Transverse colon (tissue), 4 donors: ENCODE measurements at regions not wholly inside any gene's neighbourhood (a gene's known extent, or its start where the extent isn't known, plus 50 kb on each side); places are given as distances from the start of the nearest gene placed in this dataset.
A peak's percentile ranks its signal among the peaks of the same experiment; 100 is the strongest.

Experiments
- DNase-seq: peaks from one replicate; pipeline ENCODE4 v3.0.0-alpha.2; 2019
- H3K27ac ChIP-seq, 4 donors: fragments of 200-600 bp; sonication (generic); 2 replicates each; pipeline ENCODE4 v1.5.1; 2016 to 2018; ENCODE audit warnings: inconsistent platforms in 4 of 4
- H3K27me3 ChIP-seq: fragments of 200-600 bp; sonication (generic); 2 replicates; pipeline ENCODE4 v1.5.1; 2017; ENCODE audit warnings: inconsistent platforms
- H3K36me3 ChIP-seq, 4 donors: fragments of 200-600 bp; sonication (generic); 2 replicates each; pipeline ENCODE4 v1.5.1; 2017 to 2019; ENCODE audit warnings: inconsistent platforms in 4 of 4
- H3K4me1 ChIP-seq, 4 donors: fragments of 200-600 bp; sonication (generic); 2 replicates each; pipeline ENCODE4 v1.5.1; 2017 to 2020; ENCODE audit warnings: inconsistent platforms in 4 of 4
- H3K4me3 ChIP-seq, 4 donors: fragments of 200-600 bp; sonication (generic); 1 replicate in 1 of 4; 2 replicates in 3 of 4; pipeline versions ENCODE4 v1.5.1 to v1.6.1; 2017 to 2019; ENCODE audit warnings: inconsistent platforms in 4 of 4
- H3K9me3 ChIP-seq, 2 donors: fragments of 200-600 bp; sonication (generic); 2 replicates each; pipeline ENCODE4 v1.5.1; 2017 to 2019; ENCODE audit warnings: inconsistent platforms in 2 of 2
- CTCF ChIP-seq, 5 experiments: fragments of 200-600 bp in 3 of 5; fragments of 450-650 bp in 2 of 5; sonication (generic) in 3 of 5; IDR thresholded peaks; 1 replicate in 2 of 5; 2 replicates in 3 of 5; pipeline ENCODE4 v1.5.1; 2016 to 2017; ENCODE audit warnings: antibody characterized with exemption in 5 of 5, inconsistent platforms in 3 of 5, mild to moderate bottlenecking in 2 of 5, moderate library complexity in 1 of 5
- EP300 ChIP-seq: sonication (generic); formaldehyde crosslinking; IDR thresholded peaks from one replicate; pipeline ENCODE4 v1.6.1; 2017; ENCODE audit warnings: antibody characterized with exemption, low read depth
- POLR2A ChIP-seq: fragments of 450-650 bp; IDR thresholded peaks from one replicate; pipeline ENCODE4 v1.6.1; 2016; ENCODE audit warnings: antibody characterized with exemption, mild to moderate bottlenecking, moderate library complexity
- POLR2AphosphoS5 ChIP-seq, 3 donors: sonication (generic); formaldehyde crosslinking; IDR thresholded peaks; one replicate each; pipeline ENCODE4 v1.6.1; 2016; ENCODE audit warnings: antibody characterized with exemption in 3 of 3
- WGBS, 2 donors: methylation state at CpG; one replicate each; pipeline ENCODE4 v1.1.5; 2018; ENCODE audit warnings: low coverage in 1 of 2; 5-methylcytosine and 5-hydroxymethylcytosine counted together
- in situ Hi-C, 4 donors: fragments of 200-750 bp; cut with MboI; loops; one replicate each; pipeline versions ENCODE4 v1.15.0 to v1.15.1; 2017; ENCODE audit warnings: low sequenced_read_pairs in 3 of 4, low pct_ligation_motif_present in 1 of 4, low pct_unique_long_range_greater_than_20kb in 1 of 4
- intact Hi-C: fragments of 100-400 bp; cut with DNase I; formaldehyde crosslinking; loops from one replicate; pipeline ENCODE4 v1.15.1; 2023; ENCODE audit warnings: low total_unique reads

- Histone ChIP-seq H3K36me3 (no peaks in the 10 kb centered on the region), H3K27me3 (no peaks in the 10 kb centered on the region), H3K4me3 (no peak overlapping the region), H3K27ac (peak overlapping the region in 1 of 4 donors; percentile 30), H3K9me3 (no peaks in the 10 kb centered on the region), H3K4me1 (no peaks in the 10 kb centered on the region)
- intact Hi-C loops (no loop called here), in situ Hi-C loops (no loop called here)
- 49 to 65% methylated on average over 11 of the region's 11 CpGs for WGBS, 2 donors
- TF ChIP-seq EP300 (no peak), CTCF (IDR thresholded peaks at IDR 0.05) (no peak), POLR2AphosphoS5 (IDR thresholded peaks at IDR 0.05) (no peak), POLR2A (no peak)
- no peak for DNase-seq
These were observed 179.4 kb downstream of the FGF9 start for GRCh38 chr13:21850013-21851006.

GRCh38 chr13:21852043-21852442 lies 181.2 kb downstream of the FGF9 start:
- H3K4me3 ChIP-seq, result no peak overlapping the region
- no peaks in the 10 kb centered on the region for H3K36me3 ChIP-seq
- TF ChIP-seq EP300 (no peak), POLR2A (no peak), POLR2AphosphoS5 (IDR thresholded peaks at IDR 0.05) (no peak), CTCF (IDR thresholded peaks at IDR 0.05) (no peak)
- H3K4me1 ChIP-seq, result no peaks in the 10 kb centered on the region
- H3K27ac ChIP-seq, result no peak overlapping the region
- intact Hi-C loops, result no loop called here
- no peaks in the 10 kb centered on the region for H3K9me3 ChIP-seq
- 93 to 100% methylated on average over 1 of the region's 1 CpG for WGBS, 2 donors
- H3K27me3 ChIP-seq, result no peaks in the 10 kb centered on the region
- DNase-seq, result no peak
- in situ Hi-C loops, result no loop called here

- intact Hi-C loops, result no loop called here
- Histone ChIP-seq H3K27me3 (no peaks in the 10 kb centered on the region), H3K4me1 (no peaks in the 10 kb centered on the region), H3K27ac (no peak overlapping the region), H3K9me3 (no peaks in the 10 kb centered on the region), H3K4me3 (no peak overlapping the region), H3K36me3 (no peaks in the 10 kb centered on the region)
- TF ChIP-seq POLR2A, result no peak
- TF ChIP-seq POLR2AphosphoS5 (IDR thresholded peaks at IDR 0.05), result no peak
- TF ChIP-seq CTCF (IDR thresholded peaks at IDR 0.05), result no peak
- TF ChIP-seq EP300, result no peak
- 75 to 91% methylated on average over 1 of the region's 1 CpG for WGBS, 2 donors
- DNase-seq, result no peak
- in situ Hi-C loops, result no loop called here
These were observed 182.9 kb downstream of the FGF9 start for GRCh38 chr13:21853779-21854178.

- in situ Hi-C loops, result no loop called here
- Histone ChIP-seq H3K36me3 (no peaks in the 10 kb centered on the region), H3K27me3 (no peaks in the 10 kb centered on the region), H3K4me1 (peaks cover 0 to 6% (median 0%) of the 10 kb centered on the region in 4 donors), H3K9me3 (no peaks in the 10 kb centered on the region), H3K27ac (no peak overlapping the region), H3K4me3 (no peak overlapping the region)
- intact Hi-C loops, result no loop called here
- no peak for DNase-seq
- TF ChIP-seq POLR2A, result no peak
- TF ChIP-seq EP300, result no peak
- TF ChIP-seq POLR2AphosphoS5 (IDR thresholded peaks at IDR 0.05), result no peak
- no peak for TF ChIP-seq CTCF (IDR thresholded peaks at IDR 0.05)
These were observed 197.9 kb downstream of the FGF9 start for GRCh38 chr13:21868823-21869222.
